Forelimb muscle (tissue), 1 donor: ENCODE measurements at regions not wholly inside any gene's neighbourhood (a gene's known extent, or its start where the extent isn't known, plus 50 kb on each side); places are given as distances from the start of the nearest gene placed in this dataset.

Experiments
- DNase-seq: peaks from one replicate; pipeline ENCODE4 v3.0.0-alpha.2; 2013; ENCODE audit warnings: low read depth

DNA sequence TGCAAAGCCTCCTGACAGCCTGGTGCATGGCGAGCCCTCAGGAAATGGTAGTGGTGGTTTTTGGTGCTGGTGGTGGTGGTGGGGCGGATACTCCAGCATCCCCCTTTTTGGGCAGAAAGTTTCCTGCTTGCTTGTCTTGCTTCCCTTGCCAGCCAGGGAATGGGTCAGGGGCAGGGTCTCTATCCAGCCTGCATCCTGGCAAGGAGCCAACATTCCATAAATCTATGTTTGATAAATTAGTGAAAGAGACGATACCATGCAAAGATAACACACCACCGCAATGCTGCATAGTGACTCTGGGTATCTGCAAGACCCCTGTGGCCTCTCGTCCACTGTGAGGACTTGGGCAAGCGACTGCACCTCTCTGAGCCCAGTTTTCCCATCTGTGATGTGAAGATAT, 246.2 kb downstream of the LRFN2 start:
- no peak for DNase-seq

DNA sequence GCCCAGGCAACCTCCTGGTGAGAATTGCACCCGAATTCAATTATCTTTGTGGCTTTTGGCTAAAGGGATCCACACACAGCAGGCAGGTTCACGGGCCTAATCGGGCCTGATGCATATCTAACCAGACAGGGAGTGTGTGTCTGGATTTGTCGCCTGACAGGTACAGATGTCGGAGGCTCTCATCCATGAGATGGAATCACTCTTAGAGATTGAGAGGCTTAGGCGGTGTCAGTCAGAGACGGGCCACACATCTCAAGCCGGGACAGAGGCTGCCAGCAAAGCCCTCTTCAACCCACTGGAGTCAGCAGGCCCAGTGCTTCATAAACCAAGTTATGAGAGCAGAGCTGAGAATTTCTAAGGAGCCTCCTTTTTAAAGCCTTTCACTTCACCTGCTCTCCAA, 247.0 kb downstream of the LRFN2 start:
- no peak for DNase-seq

DNA sequence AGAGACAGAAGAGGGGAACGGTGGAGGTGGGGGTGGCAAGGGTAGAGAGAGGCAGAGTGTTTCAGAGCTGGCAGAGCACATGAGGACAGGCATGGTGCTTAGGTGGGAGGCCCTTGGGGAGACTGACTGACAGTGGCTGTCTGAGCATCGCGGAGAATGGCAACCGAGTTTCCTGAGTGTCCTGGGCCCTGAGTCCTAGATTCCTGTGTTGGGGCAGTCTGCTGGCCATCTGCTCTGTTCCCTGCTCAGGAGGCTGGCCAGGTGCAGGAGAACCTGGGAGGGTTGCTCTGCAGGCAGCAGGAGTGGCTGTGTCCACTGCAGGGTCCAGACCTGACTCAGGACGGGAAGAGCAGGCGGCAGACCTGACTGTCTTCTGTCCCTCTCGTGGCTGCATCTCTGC, 248.9 kb downstream of the LRFN2 start:
- no peak for DNase-seq

DNA sequence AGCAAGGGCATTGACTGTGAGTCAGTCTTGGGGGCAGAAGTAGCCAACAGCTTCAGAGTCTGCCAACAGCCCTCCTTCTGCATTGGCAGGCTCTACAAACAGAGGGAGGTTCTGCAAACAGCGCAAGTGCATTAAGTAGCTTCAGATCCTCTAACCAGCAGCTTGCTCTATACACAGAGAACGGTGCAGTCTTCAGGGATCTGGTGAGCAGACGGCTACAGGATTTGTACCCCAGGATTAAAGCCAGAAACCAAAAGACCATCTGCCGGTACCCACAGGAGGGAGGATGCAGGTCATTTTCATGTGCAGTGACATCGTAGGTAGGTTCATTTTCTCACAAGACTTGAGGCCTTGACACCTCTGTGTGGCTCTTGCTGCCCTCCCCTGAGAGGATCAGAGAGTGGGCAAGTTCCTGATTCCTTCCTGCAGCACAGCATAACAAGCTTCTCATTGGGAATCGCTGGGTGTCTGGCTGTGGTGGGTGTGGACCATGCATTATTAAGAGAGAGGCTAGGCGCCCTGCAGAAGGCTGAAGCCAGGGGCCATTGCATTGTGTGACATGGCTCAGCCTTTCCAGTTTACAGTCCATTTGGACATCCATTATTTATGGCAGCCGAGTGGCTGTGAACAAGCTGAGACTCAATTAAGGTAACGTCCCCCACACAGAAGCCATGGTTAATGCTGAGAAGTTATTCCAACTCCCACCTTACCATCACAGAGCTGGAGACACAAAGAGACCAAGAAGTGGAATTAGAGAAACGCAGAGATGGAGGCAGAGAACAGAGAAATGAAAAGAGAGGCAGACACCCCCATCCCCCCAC, 250.0 kb downstream of the LRFN2 start:
- DNase-seq = no peak

DNA sequence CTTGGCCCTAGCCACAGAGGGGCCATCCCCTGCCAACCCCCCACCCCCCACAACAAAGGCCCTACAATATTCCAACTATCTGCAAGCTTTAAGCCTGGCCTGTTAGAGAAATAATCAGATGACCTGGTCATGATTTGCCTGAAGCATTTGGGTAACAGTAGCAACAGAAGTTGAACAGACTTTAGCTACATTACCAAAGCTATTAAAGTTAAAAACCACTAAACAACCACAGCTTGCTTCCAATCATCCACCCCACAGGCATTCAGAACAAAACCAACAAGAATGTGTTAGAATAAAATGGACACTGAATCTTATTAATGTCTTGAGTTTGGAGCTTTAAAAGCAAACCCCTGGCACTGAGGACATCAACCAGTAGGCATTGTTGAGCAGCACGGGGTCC, 250.9 kb downstream of the LRFN2 start:
- DNase-seq = no peak

DNA sequence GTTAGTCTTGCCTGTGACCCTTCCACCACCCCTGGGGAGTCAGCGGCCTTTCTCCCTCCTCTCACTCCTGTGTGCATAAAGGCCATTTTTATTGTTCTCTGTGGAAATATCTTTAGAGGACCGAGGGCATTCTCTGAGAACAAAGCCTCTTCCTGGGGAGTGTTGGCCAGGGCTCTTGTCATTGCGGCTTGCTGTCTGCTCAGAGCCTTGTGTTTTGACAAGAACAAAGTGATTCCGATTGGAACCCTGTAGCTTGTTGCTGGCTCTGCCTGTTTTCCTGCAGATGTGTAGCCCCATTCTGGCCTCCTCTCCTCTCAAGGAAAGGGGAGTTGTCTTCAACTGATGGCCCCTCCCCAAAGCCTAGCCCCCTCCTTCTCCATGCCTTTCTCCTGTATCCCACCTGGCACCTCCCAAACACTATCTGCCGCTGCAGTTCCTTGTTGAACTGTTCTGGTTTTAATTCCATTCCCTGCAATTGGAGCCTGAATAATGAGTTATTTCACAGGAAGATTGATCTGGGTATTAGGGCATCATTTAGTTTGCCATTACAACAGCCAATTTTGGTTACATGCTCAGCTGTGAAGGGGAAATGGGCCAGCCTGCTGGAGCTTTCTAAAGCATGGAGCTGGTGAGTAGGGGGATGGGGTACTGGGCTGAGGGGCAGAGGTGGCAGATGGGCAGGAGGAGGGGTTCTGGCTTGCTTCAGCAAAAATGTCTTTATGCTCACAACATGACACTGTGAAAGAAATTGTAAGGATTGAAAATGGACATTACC, 252.5 kb downstream of the LRFN2 start:
- no peak for DNase-seq

DNA sequence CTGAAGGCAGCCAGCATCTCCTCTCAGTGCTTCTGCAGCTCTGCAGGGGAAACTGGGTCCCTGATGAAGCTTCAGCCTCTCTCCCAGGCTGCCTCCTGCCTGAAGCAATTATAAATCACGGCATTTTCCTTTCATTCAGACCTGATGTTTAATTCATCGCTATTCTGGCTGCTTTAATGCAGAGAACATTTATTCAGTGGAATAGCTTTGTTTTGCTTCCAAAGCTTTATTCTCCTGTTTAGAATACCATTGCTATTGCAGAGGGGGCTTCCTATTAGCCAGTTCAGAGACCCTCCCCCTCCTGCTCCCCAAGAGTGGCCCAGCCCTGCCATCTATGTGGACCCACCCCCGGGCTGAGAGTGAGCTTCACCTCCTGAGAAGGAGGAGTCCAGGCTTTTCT, 255.6 kb downstream of the LRFN2 start:
- DNase-seq = no peak

DNA sequence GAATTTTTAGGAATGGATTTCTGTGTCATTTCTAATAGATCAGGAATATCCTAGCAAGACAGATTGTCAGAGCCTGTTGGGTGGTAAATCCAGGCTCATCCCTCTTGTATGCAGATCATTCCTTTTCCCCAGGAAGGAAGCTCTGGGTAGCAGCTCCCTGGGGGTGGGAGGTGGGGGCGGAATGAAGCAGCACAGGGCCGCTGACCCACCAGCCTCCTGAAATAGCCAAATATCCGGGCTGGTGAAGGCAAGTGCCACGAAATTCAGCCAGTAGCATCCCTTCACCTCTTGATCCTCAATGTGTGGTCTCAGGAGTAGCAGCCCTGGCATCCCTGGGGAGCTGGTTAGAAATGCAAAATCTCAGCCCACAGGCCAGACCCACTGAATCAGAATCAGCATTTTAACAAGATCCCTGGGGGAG, 256.9 kb downstream of the LRFN2 start:
- no peak for DNase-seq

DNA sequence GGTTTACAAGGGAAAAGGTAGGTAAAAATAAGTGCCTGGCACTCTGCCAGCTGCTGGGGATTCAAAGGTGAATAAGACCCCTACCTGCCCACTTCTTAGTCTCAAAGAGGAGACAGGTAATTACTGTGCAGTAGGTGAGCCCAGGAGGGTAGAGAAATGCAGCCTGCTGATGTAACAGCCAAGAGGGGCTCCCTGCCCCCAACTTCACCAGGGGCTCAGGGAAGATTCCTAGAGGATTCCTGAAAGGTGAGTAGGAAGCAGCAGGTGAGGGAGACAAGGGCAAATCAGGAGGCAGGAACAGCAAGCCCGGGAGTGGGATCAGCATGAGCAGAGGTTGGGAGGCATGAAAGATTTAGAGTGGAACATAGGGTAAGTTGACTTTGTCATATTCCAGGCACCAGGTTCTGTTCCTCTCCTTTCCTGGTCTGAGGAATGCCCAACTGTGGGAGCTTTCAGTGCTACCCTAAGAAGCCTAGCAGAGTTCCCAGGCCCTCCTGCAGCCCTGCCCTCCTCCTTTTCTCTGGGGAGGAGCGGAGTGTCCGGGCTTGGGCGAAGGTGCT, 258.1 kb downstream of the LRFN2 start:
- no peak for DNase-seq

DNA sequence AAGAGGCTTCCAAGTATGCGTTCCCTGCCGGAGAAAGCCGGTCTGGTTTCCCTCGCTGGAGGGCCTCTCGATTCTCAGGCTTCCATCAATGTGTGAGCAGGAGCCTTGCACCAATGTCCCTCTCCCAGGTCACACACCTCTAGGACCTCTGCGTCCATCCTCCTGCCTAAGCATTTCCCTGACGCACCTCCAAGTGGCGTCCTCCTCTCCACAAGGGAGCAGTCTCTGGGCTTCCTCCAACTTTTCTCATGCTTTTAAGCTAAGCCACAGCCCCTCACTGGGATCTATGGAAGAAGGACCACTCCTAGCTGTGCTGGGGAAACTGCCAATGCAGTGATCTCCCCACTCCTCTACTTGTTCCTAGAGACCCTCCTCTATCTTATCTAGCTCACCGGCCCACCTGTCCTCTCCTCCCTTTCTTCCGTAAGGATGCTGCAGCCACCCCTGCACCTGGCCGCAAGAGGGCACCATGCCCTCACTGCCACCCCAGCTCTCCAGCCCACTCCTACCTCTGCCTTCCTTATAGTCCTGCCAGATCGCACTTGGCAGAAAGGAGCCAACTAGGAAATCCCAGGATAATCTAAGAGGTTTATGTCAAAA, 258.7 kb downstream of the LRFN2 start:
- DNase-seq = no peak

DNA sequence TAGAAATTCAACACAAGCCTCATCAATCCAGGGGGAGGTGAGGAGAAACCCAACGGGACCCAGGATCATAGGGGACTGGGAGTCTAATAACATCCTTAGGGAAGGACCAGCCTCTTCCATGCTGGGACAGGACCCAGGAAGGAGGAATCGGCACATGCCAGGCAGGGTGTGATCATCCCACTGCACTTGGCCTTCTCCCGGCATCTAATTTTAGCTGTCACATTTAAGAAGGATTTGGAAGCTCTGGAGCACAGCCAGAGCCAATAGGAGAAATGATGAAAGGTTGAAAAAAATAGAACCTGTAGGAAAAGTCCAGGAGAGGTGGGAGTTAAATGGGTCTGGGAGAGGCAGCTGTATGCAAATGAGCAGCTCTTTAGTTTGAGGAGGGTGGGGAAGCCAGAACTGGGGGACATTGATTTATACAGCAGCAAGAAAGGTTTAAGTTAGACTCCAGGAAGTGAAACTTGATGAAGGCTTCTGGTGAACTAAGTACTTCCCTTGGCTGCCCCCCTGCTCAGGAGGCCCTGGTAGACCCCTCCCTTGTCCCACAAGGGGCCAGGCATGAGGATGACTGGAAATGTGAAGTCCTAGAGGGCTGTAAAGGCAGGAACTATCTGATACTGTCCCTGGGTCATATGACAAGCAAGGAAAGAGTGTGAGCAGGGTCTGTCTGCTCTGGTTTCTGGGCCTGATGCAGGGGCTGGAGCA, 260.3 kb downstream of the LRFN2 start:
- DNase-seq = no peak

DNA sequence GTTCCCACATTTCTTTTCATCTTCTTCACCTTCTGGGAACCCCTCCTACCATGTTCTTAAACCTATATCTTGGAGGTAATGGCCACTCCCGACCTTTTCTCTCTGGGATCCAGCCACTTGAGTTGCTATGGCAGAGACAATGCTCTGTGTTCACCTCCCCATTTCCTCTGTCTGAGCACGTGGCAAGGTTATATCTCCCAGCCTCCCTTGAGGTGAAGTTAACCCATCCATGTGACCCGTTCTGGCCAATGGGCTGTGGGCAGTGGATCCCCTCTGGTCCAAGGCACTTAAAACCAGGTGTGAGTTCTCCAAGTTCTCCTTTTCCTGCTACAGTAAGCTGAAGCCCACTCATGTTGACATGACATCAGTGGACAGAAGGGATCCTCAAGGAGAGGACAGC, 261.4 kb downstream of the LRFN2 start:
- DNase-seq = no peak

DNA sequence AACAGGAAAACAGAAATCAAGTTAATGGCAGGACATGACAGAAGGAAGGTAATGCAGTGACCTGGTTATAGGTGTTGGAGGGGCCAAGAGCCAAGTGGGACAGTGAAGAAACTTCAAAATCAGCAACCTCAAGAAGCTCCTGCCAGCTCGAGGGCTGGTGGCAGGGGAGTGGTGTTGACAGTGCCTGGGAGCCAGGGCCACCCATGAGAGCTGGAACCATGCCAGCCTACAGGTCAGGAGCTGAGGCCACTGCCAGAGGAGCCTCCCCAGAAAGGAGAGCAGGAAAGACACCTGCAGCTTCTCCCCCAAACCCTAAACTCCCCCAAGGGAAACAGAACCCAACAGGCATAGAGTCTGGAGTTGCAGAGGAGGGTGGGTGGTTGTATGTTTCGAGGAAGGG, 262.1 kb downstream of the LRFN2 start:
- no peak for DNase-seq

DNA sequence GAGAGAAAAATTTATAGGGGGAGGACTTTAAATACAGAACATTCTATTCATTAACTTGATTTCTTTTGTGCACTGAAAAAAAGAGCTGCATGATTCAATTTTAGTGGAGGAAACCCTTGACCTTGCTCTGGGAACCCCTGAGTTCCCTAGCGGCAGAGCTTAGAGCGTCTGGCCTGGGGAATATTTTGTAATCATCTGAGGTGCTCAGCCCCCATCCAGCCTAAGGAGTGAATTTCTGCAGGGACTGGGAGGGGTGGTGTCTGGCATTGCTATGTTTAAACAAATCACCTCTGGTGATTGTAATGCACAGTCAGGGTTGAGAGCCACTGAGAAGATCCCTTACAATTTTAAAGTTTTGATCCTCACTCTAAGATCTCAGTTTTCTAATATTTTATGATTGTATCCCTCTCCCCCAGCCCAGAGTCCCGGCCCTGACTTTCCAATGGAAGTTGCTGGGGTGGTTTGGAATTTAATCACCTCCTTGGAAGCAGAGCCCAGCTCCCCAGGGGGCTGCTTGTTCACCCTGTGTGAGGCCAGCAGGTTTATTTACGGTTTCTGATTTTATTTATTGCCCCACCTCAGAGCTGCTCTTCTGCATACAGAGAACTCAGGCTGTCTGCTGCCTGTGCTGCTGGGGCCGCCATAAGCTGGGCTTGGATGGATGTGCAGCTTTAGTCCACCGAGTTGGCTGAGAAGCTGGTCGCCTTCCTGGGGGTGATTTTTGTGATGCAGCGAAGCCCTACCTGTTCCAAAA, 263.1 kb downstream of the LRFN2 start:
- DNase-seq = no peak

DNA sequence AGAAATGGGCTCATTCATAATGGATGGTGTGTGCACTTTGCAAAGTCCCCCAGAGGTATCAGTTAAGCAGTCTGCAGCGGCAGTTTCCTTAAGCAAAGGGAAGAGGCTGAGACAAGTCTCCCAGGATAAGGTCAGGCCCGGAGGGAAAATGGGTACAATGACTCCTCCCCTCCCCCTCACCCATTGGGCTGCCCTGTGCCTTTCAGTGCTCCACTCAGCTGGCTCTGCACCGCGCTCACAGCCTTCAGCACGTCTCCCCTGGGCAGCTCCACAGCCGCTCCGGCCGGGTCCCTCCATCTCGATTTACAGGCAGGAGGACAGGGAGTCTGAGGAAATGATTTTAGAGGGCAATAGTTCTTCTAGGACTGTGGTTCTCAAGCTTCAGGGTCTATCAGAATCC, 264.8 kb downstream of the LRFN2 start:
- no peak for DNase-seq

DNA sequence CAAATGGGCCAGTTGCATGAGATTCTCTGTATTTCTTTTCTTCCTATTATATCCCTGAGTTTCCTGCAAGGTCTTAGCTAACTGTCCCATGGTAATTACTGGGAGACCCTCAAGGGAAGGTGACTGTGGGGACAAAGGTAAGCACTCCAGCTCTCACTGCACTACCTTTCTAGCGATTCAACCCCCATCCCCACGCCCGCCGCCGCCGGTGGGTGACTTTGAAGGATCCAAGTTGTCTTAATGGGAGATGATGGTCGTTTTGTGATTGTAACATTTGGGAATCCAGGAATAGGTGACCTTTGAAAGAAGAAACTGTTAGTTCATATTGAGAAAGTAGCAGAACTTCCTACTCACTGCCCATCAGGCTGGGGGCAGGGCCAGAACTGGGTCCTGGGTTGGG, 265.5 kb downstream of the LRFN2 start:
- no peak for DNase-seq

DNA sequence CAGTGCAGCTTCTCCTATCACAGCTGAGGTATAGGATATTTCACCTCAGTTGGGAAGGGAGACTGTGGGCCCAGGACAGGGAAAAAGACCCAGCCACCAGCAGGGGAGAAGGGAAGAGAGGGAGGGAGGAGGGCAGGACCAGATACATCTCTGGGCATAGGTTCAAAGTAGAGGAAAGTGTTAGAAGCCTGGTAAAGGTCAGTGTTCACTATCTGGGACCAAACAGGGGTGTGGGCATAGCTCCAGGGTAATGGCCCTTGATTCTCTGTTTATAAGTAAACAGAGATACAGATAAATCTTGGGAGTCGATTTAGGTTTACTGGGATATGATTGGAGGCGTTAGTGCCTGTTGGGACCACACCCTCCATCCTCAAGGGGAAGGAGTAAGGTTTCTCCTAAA, 266.2 kb downstream of the LRFN2 start:
- no peak for DNase-seq

DNA sequence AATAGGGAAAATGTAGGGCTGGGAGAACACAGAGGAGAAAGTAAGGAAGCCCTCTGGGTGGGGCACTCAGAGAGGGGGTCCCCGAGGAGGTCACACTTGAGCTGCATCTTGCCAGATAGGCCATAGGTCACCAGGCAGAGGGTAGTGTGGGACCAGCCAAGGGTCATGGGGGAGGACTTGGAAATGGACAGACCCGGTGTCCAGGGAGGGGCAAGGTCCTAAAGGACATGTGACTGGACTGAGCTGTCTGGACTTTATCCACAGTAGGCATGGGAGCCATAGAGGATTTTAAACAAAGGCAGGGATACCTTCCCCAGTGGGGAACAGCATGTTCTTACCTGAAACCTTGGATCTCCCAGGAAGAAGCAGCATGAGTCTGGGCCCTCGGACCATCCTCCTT, 266.7 kb downstream of the LRFN2 start:
- no peak for DNase-seq

DNA sequence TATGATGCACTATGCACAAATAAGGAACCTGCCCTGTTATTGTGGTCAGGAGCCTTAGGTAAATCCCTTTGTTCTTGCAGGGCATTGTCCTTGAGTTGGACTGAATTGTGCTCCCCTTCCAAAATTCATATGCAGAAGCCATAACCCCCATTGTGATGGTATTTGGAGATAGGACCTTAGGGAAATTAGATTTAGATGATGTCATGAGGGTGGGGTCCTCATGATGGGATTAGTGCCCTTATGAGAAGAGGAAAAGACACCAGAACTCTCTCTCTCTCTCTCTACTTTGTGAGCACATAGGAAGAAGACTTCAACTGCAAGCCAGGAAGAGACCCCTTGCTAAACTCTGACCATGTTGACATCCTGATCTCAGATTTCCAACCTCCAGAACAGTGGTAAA, 268.0 kb downstream of the LRFN2 start:
- no peak for DNase-seq

DNA sequence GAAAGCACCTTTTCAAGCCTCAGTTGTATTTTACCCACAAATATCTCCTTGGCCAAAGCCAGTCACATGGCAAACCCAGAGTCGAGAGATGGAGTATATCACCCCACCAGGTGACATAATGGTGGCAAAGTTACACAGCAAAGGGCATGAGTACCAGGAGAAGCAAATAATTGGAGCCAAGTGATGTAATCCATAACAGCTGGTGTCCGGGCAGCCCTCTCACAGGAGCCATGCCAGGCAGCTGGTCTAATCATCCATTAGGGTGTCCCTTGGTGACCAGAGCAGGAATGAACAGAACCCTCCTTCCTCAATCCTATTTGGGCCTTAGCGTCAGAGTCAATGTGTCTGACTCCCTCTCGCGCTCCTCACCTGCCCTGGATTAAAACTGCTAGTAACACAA, 272.1 kb downstream of the LRFN2 start:
- DNase-seq = no peak

DNA sequence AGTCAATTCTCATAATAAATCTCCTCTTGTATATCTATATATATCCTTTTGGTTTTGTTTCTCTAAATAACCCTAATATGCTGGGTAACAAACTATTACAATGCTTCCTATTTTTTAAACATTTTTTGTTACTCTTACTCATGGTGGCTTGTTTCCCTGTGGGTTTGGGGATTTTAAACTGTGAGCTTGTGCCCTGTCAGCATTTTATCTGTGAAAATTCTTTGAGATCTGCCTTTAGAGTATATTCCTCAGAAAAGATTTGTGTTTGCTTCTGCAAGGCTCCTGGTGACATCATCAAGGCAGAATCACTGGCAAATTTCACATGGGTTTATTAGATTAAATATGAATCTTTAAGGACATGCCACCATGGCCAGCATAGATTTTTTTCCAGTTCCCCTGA, 273.6 kb downstream of the LRFN2 start:
- DNase-seq = no peak
